NK-92 treated with Interleukin-12 subunit alpha and Interleukin-12 subunit beta, amount 100 ng/mL, for 24 hours (cell line): ENCODE measurements at regions not wholly inside any gene's neighbourhood (a gene's known extent, or its start where the extent isn't known, plus 50 kb on each side); places are given as distances from the start of the nearest gene placed in this dataset.

Source experiments
- DNase-seq: peaks from one replicate; lab custom pipeline; 2025; lab: John Stamatoyannopoulos, UW

- no peak for DNase-seq
Observed at GRCh38 chr2:118321432-118322105, 233.3 kb downstream of the INSIG2 start.

- DNase-seq: no peak
Observed at GRCh38 chr2:118320658-118321057, 232.4 kb downstream of the INSIG2 start.

- DNase-seq: no peak
Observed at GRCh38 chr2:118320196-118320595, 231.9 kb downstream of the INSIG2 start.

- DNase-seq: no peak
Observed at GRCh38 chr2:118319271-118319684, 231.0 kb downstream of the INSIG2 start.

GRCh38 chr2:118315606-118316005, 227.3 kb downstream of the INSIG2 start:
- DNase-seq: no peak

GRCh38 chr2:118312969-118313756, 224.9 kb downstream of the INSIG2 start:
- no peak for DNase-seq

GRCh38 chr2:118310681-118311429, 222.6 kb downstream of the INSIG2 start:
- DNase-seq: no peak

GRCh38 chr2:118309946-118310680, 221.8 kb downstream of the INSIG2 start:
- no peak for DNase-seq

- no peak for DNase-seq
Observed at GRCh38 chr2:118309257-118309945, 221.1 kb downstream of the INSIG2 start.

GRCh38 chr2:118307864-118308263, 219.6 kb downstream of the INSIG2 start:
- no peak for DNase-seq

- DNase-seq: no peak
Observed at GRCh38 chr2:118301248-118301647, 213.0 kb downstream of the INSIG2 start.

- no peak for DNase-seq
Observed at GRCh38 chr2:118300832-118301231, 212.6 kb downstream of the INSIG2 start.

GRCh38 chr2:118296663-118297062, 208.4 kb downstream of the INSIG2 start:
- DNase-seq: no peak

GRCh38 chr2:118295592-118296390, 207.5 kb downstream of the INSIG2 start:
- DNase-seq: no peak

GRCh38 chr2:118294063-118294462, 205.8 kb downstream of the INSIG2 start:
- DNase-seq: no peak

- DNase-seq: no peak
Observed at GRCh38 chr2:118292991-118293390, 204.7 kb downstream of the INSIG2 start.

GRCh38 chr2:118291251-118291880, 203.1 kb downstream of the INSIG2 start:
- DNase-seq: no peak

- no peak for DNase-seq
Observed at GRCh38 chr2:118290411-118291250, 202.4 kb downstream of the INSIG2 start.

GRCh38 chr2:118279005-118279404, 190.7 kb downstream of the INSIG2 start:
- DNase-seq: no peak
